Cardiac muscle cell (in vitro differentiated cells and primary cell): ENCODE measurements at regions not wholly inside any gene's neighbourhood (a gene's known extent, or its start where the extent isn't known, plus 50 kb on each side); places are given as distances from the start of the nearest gene placed in this dataset.

Experiments
- DNase-seq, 2 donors: peaks; one replicate each; pipeline versions ENCODE4 v3.0.0 to v3.0.0-alpha.2; 2010 to 2017; ENCODE audit warnings: low read depth in 1 of 2, low spot score in 1 of 2
- H3K27ac ChIP-seq: fragments of 200-600 bp; sonication (generic); 2 replicates; pipeline ENCODE4 v1.5.1; 2016
- H3K27me3 ChIP-seq: fragments of 200-600 bp; sonication (generic); 2 replicates; pipeline ENCODE4 v1.6.0; 2016; ENCODE audit warnings: control low read depth
- H3K36me3 ChIP-seq: fragments of 200-600 bp; sonication (generic); 2 replicates; pipeline ENCODE4 v1.5.1; 2016; ENCODE audit warnings: control low read depth
- H3K4me1 ChIP-seq: fragments of 200-600 bp; sonication (generic); 2 replicates; pipeline ENCODE4 v1.8.1; 2017; ENCODE audit warnings: low read depth, mild to moderate bottlenecking, mixed run types
- H3K4me3 ChIP-seq: fragments of 200-600 bp; sonication (generic); 2 replicates; pipeline ENCODE4 v1.5.1; 2016; ENCODE audit warnings: mild to moderate bottlenecking
- H3K9me3 ChIP-seq: fragments of 200-600 bp; sonication (generic); 2 replicates; pipeline ENCODE4 v1.5.1; 2017; ENCODE audit warnings: low read depth, mild to moderate bottlenecking, control low read depth
- TF ChIP-seq, protein P1 (sequence below): IDR thresholded peaks from 2 replicates; pipeline ENCODE4 v1.5.1; 2012; ENCODE audit warnings: low read depth, mild to moderate bottlenecking, low read length

DNA sequence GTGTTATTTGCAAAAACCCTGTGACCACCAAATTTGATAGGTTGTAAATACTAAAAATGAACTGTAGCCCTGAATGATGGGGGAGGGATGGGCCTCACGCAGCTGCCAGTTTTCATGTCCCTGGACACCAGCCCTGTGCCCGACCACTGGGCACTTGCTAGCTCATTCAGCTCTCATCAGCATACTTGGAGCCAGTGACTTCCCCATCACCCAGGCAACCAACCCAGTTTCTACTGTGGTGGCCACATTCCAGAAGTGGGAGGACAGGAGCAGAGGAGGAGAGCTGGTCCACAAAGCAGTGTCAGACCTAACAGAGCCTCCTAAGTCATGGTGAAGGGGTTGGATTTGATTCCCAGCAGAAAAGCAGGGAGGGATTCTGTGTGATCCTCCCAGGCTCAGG lies 128.2 kb downstream of the CPEB2 start:
- TF ChIP-seq, protein P1, sequence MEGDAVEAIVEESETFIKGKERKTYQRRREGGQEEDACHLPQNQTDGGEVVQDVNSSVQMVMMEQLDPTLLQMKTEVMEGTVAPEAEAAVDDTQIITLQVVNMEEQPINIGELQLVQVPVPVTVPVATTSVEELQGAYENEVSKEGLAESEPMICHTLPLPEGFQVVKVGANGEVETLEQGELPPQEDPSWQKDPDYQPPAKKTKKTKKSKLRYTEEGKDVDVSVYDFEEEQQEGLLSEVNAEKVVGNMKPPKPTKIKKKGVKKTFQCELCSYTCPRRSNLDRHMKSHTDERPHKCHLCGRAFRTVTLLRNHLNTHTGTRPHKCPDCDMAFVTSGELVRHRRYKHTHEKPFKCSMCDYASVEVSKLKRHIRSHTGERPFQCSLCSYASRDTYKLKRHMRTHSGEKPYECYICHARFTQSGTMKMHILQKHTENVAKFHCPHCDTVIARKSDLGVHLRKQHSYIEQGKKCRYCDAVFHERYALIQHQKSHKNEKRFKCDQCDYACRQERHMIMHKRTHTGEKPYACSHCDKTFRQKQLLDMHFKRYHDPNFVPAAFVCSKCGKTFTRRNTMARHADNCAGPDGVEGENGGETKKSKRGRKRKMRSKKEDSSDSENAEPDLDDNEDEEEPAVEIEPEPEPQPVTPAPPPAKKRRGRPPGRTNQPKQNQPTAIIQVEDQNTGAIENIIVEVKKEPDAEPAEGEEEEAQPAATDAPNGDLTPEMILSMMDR: no peak
- H3K9me3 ChIP-seq: no peaks in the 10 kb centered on the region
- H3K36me3 ChIP-seq: no peaks in the 10 kb centered on the region
- H3K27ac ChIP-seq: no peak overlapping the region
- DNase-seq: no peak
- H3K4me1 ChIP-seq: no peaks in the 10 kb centered on the region
- H3K4me3 ChIP-seq: no peak overlapping the region
- no peaks in the 10 kb centered on the region for H3K27me3 ChIP-seq

DNA sequence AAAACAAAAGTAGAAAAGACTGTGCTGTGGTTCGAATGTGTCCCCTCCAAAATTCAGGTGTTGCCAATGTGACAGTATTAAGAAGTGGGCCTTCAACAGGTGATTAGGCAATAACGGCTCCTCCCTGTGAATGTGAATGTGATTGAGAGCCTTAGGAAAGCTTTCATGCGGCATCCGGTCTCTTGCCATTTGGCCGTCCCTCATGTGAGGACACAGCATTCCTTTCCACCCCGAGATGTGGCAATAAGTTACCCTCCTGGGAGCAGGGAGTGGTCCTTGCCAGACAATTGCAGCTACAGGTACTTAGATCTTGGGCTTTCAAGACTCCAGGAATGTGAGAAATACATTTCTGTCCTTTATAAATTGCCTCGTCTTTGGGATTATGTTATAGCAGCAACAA lies 129.3 kb downstream of the CPEB2 start:
- Histone ChIP-seq H3K4me1 (no peaks in the 10 kb centered on the region), H3K27me3 (no peaks in the 10 kb centered on the region), H3K27ac (no peak overlapping the region), H3K36me3 (no peaks in the 10 kb centered on the region), H3K4me3 (no peak overlapping the region), H3K9me3 (no peaks in the 10 kb centered on the region)
- DNase-seq: no peak
- TF ChIP-seq, protein P1: no peak

DNA sequence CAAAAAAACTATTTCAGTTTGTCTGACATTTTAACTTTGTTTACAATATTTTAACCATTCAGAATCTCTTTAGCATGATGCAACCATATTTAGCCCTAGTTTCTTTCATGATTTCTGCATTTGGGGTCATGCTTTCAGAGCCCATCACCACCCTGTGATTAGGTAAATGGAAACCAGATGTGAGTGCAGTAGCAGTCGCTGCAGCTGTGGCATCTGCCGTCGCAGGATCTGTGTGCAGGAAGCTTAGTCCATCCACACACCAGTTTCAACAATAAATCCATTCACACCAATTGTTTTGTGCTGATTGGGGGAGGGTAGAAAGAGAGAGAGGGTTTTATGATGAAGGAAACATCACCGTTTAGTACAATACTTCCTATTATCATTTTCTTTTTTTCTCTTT lies 130.5 kb downstream of the CPEB2 start:
- Histone ChIP-seq H3K36me3 (no peaks in the 10 kb centered on the region), H3K9me3 (no peaks in the 10 kb centered on the region), H3K27ac (no peak overlapping the region), H3K27me3 (no peaks in the 10 kb centered on the region), H3K4me3 (no peak overlapping the region), H3K4me1 (no peaks in the 10 kb centered on the region)
- DNase-seq: peak in 1 of 2 donors; percentile 26
- TF ChIP-seq, protein P1: no peak

DNA sequence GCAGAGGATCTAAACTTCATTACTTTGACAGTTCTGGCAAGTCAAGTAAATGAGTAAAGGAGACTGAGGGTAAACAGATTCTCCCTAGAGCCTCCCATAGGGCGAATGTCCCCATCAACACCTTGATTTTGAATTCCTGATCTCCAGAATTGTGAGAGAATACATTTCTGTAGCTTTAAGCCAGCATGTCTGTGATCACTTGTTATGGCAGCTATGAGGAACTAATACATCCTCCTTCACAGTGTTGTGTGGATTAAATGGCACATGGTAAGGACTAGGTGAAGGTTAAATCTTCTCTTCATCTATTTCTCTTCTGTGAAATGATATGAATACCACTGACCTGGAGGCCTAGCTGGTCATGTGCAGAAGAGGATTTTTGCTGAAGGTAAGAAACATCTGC lies 137.3 kb downstream of the CPEB2 start:
- H3K9me3 ChIP-seq: no peaks in the 10 kb centered on the region
- no peaks in the 10 kb centered on the region for H3K36me3 ChIP-seq
- no peaks in the 10 kb centered on the region for H3K27me3 ChIP-seq
- TF ChIP-seq, protein P1: no peak
- no peak for DNase-seq
- no peak overlapping the region for H3K4me3 ChIP-seq
- no peak overlapping the region for H3K27ac ChIP-seq
- H3K4me1 ChIP-seq: no peaks in the 10 kb centered on the region

DNA sequence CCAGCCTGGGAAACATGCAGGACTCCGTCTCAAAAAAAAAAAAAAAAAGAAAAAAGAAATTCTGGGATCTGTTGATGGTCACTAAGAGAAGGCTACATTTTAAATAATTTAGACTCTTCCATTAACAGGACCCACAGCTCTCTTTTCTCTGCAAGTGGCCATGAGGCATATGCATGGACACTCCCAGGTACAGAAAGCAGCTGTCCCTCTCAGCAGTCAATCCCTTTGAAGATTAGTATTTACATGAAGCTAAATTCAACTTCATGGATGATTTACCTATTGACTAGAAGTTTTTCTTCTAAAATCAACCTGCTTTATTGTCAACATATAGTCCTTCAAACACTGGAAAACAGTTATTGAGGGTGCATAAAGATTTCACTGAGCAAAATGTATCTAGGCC lies 139.9 kb downstream of the CPEB2 start:
- Histone ChIP-seq H3K4me1 (peaks cover under 1% of the 10 kb centered on the region), H3K9me3 (no peaks in the 10 kb centered on the region), H3K36me3 (no peaks in the 10 kb centered on the region), H3K27ac (no peak overlapping the region), H3K27me3 (no peaks in the 10 kb centered on the region), H3K4me3 (no peak overlapping the region)
- DNase-seq: no peak
- TF ChIP-seq, protein P1: no peak

DNA sequence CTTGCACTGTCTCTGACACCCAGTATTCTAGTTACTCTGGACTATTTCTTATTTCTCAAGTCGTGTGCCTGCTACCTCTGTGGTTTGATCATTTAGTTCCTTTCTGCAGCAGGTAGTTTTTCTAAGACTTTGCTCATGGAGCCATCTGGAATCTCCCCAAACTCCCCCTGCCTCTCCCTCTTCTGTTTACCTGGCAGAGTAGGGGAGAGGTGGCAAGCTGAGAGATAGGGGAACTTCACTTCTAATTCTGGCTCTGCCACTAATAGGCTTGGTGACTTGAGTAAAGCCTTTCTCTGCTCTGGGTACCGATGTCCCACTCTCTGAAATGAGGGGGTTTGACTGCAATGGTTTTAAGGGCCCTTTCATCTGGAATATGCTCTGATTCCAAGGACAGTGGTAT lies 141.3 kb downstream of the CPEB2 start:
- Histone ChIP-seq H3K36me3 (no peaks in the 10 kb centered on the region), H3K4me1 (peaks cover 13% of the 10 kb centered on the region), H3K27me3 (no peaks in the 10 kb centered on the region), H3K4me3 (no peak overlapping the region), H3K9me3 (no peaks in the 10 kb centered on the region), H3K27ac (no peak overlapping the region)
- TF ChIP-seq, protein P1: no peak
- no peak for DNase-seq
